Hematopoietic multipotent progenitor cell treated with erythropoietin and hydrocortisone succinate and interleukin-3 and kit ligand, for 8 days (in vitro differentiated cells): ENCODE measurements at regions not wholly inside any gene's neighbourhood (a gene's known extent, or its start where the extent isn't known, plus 50 kb on each side); places are given as distances from the start of the nearest gene placed in this dataset.

Experiments used
- DNase-seq: peaks from one replicate; pipeline ENCODE4 v3.0.0-alpha.2; 2015

DNA sequence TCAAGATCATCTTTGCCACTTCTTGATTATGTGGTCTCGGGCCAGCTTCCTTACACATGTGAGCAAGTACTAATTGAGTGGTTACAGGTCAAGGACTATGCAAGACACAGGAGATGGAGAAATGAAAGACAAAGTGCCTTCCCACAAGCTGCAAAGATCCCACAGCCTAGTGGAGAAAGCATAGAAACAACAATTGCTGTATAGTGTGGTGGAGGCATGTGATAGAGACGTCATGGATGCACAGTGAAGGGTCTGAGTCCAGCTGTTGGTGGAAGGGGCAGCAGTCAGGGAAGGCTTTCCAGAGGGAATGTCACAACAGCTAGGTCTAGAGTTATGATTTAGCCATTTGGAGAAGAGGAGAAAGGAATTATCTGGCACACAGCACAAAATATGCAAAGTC is 210.6 kb downstream of the KDR start:
- DNase-seq = no peak

DNA sequence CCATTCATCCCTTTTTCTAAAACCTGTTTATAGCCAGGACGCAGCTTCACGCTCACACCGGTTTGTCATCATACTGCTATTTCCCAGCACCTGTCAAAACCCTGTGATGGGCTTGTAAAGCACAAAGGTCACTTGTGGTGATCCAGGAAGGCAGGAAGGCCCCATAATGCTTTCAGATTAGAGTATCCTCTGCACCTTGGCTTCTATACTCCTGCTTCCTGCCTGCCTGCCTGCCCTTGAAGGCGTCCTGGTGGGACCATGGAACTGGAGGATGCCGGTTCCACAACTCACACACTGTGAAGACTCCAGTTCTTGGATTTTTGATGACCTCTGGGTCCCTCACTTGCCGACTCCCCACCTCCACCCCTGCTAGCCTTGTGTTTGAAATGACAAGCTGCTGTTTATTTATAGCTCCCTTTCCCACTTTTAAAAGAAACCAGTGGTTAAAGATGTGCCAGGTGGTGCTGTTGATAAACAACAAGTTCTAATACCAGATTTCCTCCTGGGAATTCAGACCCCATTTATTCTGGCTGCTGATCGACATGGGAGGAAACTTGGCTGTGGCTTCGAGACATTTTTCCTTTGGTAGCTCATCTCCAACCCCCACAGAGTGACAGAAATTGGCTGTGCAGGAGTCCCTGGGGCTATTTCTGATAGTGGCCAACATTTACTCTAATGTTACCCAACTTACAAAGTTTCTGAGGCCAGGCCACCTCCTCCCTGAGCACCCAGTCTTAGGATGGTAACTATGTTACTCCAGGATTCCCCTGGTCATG is 211.5 kb downstream of the KDR start:
- no peak for DNase-seq

DNA sequence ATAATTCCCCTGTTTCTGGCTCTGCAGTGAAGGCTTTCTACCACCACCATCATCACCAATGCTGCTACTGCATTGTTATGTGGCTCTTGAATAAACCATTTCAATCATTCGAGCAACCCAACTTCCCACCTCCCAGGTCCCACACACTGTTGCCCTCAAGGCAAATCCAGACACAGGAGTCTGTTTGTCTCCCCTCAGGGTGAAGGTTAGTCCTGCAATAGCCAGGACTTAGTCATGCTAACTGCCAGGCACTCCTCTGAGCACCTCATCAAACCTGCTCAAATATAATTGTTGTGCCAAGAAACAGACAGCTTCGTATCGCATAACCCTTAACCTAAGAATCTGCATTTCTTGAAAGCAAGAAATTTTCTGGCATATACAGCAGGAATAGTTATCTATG is 213.2 kb downstream of the KDR start:
- DNase-seq = no peak

DNA sequence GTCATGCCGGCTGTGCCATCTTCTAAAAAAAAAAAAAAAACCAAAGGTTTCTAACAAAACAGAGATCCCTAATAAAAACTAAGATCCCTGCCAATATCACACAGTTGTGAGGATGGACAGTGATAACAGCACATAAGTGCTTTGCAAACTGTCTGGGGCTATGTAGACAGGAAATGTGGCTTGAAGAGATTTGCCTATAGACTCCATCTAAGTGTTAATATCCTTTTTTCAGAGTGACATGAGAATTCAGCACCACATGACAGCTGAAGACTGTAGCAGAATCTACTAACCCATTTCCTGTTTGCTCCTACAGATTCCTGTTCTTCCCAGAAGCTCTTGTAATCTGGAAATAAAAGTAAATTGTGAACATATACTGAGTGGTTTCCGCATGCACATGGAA is 215.4 kb downstream of the KDR start:
- no peak for DNase-seq

DNA sequence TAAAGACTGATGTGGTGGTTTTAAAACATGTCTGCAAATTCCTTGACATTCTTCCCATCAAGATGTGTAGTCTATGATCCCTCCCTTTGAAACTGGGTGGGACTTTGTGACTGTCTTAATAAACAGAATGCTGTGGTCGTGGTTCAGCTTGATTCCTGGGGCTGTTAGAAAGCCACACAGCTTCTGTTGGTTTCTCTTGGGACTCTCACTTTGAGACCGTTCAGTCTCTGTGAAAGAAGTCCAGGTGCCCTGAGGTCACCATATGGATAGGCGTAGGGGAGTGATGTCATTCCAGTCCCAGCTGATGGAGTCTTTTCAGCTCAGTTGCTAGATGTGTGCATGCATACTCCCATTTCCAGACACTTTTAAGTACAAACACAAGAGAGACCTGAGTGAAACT is 216.6 kb downstream of the KDR start:
- no peak for DNase-seq

DNA sequence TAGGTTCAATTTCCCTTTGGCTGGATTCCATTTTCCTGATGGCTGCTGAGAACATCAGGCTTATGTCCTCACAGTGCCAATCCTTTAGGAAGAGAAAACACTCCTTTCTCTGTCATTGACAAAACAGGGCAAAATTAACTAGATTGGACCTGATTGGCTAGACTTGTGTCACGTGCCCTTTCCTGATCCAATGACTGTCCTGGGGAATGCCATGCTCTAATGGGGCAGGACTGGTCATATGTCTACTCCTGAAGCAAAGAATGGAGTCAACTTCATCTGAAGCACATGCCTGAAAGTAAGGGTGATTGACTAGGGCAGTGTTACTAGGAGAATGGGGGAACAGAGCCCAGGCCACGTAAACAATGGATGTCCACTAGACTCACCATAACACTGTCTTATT is 220.4 kb downstream of the KDR start:
- no peak for DNase-seq

DNA sequence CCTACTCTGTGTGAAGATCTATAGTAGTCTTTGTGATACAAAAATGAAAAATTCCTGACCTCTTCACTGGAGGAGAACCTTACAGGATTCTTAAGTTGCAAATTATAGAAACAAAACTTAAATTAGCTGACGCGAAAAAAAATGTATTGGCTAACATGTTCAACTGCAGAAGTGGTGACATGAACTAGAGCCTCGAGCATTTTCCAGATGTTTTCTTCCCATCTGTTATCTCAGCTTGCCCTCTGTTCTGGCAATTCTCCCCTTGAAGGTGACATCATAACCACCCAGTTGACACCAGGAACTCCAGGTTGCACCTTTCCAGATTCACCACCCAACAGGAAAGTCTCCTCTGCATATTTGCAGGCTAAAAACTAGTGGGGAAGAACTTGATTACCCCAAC is 222.4 kb downstream of the KDR start:
- DNase-seq = no peak

DNA sequence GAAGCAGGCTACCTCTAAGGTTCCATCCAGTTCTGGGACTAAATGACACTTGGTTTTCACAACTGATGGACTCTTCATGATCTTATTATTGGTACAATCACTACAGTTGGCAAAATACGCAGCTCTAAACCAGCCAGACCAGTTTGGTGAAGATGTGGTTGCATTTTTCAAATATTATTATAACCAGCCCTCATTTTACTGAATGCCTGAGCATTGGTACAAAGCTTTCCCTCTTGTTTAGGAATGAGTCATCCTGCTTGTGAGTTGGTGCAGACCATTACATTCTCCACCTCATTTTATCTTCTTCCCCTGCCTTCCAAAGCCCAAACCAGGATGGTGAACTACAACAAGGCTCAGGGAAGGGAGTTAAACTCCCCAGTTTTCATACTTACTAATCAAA is 223.1 kb downstream of the KDR start:
- DNase-seq = no peak

DNA sequence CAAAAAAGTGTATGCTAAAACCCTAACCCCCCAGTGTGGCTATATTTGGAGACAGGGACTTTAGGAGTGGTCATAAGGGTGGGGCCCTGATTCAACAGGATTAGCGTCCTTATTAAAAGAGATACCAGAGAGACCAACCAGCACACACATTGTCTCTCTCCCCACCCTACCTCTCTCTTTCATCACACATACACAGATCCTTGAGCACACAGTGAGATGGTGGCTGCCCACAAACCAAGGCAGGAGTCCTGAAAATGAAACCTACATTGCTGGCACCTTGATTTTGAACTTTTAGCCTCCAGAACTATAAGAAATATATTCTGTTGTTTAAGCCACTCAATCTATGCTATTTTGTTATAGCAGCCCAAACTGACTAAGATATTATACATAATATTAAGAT is 224.2 kb downstream of the KDR start:
- no peak for DNase-seq

DNA sequence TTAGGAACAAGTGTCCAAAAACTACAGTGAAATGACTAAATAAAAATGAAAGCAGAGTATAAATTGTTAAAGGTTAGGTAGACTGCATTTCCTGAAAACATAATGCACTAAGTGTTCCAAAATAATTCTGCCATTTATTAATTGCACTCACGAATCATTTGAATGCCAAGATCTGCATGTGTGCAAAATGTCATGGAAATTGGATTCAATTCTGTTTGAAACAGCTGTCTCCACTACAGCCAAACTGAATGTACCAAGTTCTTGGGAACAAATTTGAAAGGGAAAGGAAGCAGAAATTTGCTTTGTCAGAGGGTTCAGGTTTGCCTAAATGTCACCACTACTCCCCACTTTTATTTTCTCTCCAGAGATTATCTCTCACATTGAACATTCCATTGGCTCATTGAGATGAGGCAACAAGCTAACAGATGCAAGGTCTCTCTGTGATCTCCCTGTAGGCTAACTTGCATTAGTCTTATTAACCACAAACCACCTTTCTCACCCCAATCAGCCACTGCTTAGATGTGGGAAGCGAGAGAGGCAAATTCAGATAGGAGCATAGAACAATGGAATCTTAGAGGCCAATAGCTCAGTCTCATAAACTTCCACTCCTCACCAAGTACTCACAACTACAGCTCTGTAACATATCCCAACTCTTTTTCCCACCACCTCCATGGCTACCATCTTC is 226.6 kb downstream of the KDR start:
- DNase-seq = no peak

DNA sequence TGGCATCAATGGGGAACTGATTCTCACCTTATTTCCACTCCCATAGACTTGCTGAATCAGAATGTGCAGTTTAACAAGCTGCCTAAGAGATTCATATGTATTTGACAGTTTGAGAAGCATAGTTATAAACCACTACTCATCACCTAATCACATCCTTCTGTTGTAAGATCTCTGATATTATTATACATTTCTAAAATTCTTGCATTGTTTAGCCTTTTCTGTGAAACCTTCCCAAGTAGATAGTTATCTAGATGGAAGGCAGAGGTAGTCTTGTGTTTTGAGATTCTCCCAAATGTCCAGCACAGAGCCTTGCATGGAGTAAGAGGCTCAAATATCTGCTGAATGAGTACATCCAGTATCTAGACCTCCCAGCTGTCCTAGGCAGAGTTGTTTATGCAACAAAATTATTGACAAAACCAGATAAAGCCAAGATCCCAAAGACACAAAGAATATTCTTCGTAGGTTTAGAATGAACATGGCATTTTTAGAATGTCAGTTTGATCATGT is 227.3 kb downstream of the KDR start:
- no peak for DNase-seq

DNA sequence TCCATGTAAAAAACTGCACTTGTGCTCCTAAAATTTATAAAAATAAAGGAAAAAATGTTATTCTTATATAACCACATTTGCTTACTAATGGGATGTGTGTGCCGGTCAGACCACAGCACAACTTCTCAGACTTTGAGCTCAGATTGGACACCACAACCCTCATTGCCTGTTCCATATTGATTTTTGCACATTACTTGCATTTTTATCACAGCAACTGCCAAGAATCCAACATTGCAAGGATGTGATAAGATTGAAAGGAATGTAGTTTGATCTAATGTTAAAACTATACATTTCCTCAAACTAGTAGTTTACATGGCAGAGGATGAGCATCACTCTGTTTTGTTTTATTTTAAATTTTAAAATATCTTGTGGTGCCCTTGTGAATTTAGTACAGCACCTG is 227.8 kb downstream of the KDR start:
- DNase-seq = no peak

DNA sequence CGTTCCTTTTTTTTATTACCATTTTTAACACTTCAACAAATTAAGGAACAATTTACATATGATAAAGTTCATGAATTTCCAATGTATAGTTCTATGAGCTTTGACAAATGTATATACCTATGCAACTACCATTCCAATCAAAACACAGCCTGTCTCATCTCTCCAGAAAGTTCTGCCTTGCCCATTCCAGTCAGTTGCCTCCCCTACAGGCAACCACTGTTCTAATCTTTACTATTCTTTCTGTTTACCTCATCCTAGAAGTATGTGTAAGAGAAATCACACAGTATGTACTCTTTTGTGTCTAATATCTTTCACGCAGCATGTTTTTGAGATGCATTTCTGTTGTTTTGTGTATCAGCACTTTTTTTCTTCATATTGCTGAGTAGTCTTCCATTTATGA is 224.9 kb downstream of the KIT start:
- no peak for DNase-seq

DNA sequence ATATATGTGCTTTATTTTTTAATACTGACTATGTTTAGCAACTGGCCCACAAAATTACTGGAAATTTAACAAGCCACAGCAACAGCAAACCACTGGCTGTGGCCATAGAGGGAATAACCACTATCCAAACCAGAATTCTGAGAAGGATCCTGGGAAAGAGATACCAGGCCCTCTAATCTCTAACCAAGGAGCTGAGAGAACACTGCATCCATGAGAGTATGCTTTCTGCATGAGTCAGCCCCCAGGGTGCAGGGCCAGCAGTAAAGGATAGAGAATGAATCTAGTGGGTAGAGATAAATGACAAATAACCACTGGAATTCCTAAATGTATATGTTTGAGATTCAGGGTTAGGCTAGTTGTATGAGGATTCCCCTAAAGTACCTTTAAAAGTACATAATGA is 221.8 kb downstream of the KIT start:
- no peak for DNase-seq

DNA sequence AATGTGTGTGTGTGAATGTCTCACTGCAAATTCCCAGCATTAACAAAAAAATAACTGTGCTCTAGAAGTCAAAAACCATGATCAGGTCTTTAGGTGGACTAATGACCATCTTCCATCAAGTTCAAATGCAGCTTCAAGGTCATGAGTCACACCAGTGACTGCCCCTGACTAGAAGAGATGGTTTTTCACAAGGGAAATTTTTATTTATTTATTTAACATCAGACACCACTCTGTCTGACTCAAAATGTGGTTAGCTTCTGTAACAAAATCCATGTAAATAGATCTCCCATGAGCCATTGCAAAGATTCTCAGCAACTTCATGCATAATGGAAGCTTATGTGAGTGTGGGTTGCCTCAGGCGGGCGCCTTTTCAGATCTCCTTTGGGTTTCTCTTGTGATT is 219.2 kb downstream of the KIT start:
- DNase-seq = no peak

DNA sequence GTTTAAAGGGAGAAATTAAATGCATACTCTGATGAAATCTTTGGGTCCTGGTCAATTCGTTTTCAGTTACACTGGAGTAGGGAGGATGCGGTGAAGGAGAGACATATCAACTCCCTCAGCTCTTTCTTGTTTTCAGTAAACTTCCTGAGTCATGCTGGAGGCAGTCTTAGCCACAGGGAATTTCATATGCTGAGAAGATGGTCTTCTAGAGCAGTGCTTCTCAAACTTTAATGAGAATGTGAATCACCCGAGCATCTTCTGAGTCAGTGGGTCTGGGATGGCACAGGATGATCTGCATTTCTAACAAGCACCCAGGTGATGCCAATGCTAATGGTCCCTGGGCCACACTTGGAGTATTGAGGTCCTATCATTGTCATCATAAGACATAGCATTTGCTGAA is 214.5 kb downstream of the KIT start:
- no peak for DNase-seq

DNA sequence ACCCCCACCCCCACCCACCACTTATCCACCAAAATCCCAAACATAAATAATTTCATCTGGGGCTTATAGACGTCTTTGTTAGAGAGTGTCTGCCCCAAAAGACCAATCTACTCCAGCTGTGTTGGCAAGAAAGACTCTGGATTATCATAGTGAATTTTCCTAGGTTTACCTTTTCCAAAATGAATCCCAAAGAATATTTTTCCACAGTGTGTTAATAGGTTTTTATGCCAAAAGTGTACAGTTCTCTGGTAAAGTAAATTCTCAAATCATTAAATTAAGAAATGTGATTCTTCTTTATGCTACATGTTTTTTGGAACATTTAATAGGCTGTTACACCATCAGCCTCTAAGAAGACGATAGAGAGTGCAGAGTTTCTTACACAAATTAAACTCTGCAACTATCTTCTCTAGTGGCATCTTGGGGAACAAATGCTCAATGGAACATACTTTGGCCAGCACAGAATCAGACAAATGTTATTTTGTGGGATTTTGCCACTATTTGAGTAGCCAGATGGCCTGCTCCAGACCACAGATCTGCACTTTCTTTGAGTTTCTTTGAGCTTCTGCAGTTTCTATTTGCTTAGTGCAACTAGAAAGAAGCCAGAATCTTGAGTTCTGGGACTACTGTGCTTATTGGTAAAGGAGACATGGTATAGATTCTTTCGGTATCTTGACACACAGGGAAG is 206.0 kb downstream of the KIT start:
- no peak for DNase-seq

DNA sequence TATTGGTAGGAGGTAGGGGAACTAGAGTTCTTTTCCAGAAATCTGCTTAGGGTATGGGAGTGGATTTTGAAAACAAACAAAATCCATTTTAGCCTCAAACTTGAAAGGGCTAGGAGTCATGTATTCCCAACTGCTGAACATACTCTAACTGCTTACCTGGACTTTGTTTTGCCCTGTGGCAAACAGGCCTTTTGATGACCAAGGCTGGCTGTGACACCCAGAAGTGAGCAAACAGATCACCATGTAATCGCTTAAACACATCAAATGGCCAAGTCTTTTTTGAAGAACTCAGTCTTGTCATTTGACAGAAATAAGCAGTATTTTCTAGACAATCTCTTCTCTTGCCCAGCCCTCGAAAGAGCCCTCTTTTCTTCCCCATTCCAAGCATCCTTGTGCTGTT is 203.4 kb downstream of the KIT start:
- no peak for DNase-seq

DNA sequence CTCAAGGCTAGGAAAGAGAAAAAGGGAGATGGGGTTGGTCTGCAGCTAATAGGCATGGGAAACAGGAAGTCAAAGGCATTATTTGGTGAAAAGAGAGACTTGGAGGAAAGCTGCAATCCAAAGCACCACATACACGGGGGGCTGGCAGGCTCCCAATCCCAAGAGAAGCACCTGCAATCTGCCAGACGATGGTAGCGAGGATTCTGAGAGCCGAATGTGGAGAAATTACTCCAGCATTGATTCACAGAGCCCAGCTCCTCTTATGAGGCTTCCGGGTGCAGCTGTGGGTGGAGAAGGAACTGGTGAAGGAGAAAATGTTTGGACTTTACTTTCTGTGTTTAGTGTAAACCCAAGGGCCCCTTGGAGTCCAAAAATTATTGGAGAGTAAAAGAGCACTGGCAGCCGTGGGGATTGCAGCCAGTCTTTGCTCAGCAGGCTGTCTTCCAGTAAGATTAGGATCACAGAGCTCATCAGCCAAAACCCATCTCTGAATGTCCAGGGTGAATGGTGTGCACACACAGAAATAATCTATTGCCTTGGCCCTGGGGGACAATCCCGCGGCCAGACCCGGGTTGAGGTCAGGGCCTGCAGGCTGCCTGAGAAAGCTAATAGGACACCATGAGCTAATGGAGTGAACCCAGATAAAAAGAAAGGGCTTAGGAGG is 197.6 kb downstream of the KIT start:
- no peak for DNase-seq

DNA sequence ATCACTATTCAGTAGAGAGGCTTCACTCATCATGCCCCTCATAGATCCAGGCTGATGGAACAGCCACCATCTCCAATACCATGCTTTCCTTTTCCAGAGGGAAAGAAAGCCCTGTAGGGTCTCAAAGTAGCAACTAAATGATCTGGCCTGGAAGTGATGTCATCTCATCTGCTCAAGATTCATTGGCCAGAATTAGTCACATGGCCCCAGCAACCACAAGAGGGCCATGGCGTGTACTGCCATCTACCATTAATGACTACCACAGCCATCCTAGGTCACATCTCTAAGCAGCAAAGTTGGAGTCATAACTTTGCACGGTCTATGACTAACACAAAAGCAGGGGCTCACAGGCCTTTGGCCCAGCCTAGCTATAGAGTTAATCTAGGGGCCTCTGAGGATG is 194.8 kb downstream of the KIT start:
- no peak for DNase-seq

DNA sequence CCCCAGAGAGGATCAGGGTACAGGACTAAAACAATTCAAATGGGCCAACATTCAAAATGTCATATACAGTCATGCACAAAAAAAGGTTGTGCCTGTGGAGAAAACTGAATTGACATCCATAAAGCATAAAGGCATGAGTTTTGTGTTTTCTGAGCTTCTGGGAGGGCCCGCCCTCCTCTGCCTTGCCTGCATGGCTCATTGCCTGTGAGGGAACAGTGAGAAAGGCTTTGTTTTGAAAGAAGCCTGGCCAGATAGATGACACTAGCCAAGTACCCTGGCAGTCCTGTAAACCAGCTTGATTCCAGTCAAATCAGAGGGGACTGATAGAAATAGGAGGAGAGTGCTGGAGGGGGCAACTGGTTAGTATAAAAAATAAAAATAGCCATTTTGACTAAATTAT is 194.3 kb downstream of the KIT start:
- no peak for DNase-seq

DNA sequence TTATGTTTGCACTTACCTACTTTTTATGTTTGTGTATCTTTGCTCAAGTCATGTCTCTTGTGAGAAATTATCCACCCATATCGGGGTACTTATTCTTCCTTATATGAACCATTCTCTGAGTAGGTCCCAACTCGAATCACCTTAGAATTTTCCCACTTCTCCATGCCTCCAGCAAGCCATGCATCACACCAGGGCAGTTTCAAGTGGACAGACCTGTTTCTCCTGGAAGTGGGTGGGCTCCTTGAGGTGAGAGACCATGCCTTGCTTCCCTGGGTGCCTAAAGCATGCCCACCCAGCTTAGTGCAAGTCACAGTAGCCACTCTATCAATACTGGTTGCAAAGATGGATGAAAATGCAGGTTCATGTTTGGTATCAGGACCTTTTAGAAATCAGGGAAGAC is 187.2 kb downstream of the KIT start:
- DNase-seq = no peak

DNA sequence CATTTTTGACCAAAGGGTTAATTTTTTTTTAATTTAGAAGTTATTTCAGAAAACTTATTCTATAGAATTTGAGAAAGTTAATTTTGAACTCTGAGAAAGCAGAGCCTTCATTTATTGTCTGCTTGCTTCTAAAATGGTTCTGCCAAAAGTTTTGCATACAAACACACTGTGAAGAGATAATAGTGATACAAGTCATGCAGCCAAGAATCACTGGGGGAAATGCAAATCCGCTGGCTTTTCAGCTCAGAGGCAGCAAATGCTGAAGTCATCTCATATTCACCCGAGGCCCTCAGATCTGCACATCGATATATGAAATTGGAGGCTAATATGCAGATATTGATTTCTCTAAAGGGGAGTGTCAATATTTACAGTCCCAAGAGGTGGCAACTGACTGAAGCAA is 186.2 kb downstream of the KIT start:
- DNase-seq = no peak

DNA sequence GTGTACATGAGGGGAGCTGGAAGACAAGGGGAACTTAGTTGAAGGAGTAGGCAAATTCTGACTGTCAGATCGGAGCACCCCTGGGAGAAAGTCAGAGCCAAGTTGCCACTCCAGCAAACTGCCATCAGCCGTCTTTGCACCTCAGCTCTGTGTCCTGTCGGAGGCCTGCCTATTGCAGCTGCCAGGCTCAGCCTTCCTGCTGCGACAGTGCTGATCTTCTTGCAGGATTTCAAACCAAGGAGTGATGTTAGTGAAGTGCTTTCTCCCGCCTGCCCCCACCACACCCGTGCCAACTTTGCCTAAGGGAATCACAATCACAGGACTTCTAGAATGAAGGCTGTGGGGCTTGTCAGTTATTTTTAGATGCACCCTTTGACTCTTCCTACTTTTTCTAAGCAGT is 185.3 kb downstream of the KIT start:
- no peak for DNase-seq
